ENCODE measurements at regions not wholly inside any gene's neighbourhood (a gene's known extent, or its start where the extent isn't known, plus 50 kb on each side); places are given as distances from the start of the nearest gene placed in this dataset.

- TF ChIP-seq, protein P1, sequence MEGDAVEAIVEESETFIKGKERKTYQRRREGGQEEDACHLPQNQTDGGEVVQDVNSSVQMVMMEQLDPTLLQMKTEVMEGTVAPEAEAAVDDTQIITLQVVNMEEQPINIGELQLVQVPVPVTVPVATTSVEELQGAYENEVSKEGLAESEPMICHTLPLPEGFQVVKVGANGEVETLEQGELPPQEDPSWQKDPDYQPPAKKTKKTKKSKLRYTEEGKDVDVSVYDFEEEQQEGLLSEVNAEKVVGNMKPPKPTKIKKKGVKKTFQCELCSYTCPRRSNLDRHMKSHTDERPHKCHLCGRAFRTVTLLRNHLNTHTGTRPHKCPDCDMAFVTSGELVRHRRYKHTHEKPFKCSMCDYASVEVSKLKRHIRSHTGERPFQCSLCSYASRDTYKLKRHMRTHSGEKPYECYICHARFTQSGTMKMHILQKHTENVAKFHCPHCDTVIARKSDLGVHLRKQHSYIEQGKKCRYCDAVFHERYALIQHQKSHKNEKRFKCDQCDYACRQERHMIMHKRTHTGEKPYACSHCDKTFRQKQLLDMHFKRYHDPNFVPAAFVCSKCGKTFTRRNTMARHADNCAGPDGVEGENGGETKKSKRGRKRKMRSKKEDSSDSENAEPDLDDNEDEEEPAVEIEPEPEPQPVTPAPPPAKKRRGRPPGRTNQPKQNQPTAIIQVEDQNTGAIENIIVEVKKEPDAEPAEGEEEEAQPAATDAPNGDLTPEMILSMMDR (IDR thresholded peaks at IDR 0.05) = no peak
- TF ChIP-seq POLR2A (IDR thresholded peaks at IDR 0.05) (no peak), EP300 (IDR thresholded peaks at IDR 0.05) (no peak)
- Histone ChIP-seq H3K27me3 (no peaks in the 10 kb centered on the region), H3K4me3 (no peak overlapping the region), H3K9me3 (no peaks in the 10 kb centered on the region), H3K4me1 (peaks cover 0 to 16% (median 0%) of the 10 kb centered on the region in 4 donors), H3K27ac (no peak overlapping the region), H3K36me3 (no peaks in the 10 kb centered on the region)
- no peak for DNase-seq (ENCODE audit: low spot score in 2 of 2)
- whole genome bisulfite sequencing, 2 donors = 88 to 90% methylated on average over 3 of the region's 3 CpGs
These were observed 51.0 kb upstream of the TNC start for GRCh38 chr9:115169003-115169402.

DNA sequence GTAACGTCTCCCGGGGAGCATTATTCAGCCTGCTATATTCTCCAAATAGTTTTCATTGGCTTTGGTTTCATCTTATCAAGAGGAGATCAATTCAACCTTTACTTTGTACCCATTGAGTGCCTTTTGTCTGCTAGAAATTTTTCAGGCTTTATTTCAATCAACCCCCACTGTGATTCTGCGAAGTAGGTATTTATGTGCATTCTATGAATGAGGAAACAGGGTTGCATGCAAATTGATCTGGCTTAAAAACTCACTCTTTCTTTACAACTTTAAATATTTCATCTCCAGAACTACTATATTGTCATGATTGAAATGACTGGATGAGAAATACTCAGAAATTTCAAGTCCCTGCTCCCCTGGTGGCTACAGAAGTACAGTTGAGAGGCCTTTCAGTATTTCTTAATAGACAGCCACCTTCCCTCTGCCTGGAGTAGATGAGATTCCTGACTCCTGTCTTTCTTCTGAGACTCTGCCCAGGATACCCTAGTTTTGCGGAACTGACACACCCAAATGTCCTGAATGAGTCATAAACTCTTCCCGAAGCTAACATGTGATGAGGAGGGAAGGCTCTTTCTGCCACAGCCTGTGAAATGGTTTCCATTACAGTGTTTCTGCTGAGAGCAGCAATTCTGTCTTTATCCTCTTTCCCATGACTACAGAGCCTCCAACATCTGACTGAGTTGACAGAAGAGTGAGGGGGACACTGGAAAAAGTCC, 52.6 kb upstream of the TNC start:
- no peaks in the 10 kb centered on the region for H3K9me3 ChIP-seq
- H3K36me3 ChIP-seq = no peaks in the 10 kb centered on the region
- no peak for DNase-seq (ENCODE audit: low spot score in 2 of 2)
- H3K27ac ChIP-seq = no peak overlapping the region
- TF ChIP-seq, protein P1 (IDR thresholded peaks at IDR 0.05) = no peak
- TF ChIP-seq EP300 (IDR thresholded peaks at IDR 0.05) = peak in 1 of 2 donors; percentile 62
- H3K4me3 ChIP-seq = no peak overlapping the region
- H3K27me3 ChIP-seq = no peaks in the 10 kb centered on the region
- WGBS, 2 donors = 65 to 70% methylated on average over 5 of the region's 5 CpGs
- H3K4me1 ChIP-seq = peaks cover 0 to 8% (median 0%) of the 10 kb centered on the region in 4 donors

DNA sequence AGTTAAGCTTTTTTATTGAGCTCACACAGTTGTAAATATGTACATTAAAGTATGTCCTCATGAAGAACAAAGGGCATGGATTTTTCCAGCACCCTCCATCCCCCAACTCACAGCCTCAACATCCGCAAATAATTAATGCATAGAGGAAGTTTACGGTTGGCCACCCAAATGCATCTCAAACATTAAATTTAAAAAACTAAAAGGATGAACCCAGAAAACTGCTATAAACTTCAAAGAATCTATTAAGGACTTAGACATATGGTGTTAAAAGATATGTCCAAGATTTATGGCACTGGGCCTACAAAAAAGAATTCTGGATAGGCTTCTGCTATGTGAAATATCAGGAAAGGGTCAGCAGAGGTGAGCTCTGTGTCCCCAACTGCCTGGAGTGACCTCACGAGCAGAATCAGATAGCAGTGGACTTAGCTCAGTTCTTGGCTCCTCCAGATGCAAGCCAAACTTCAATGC, 54.0 kb upstream of the TNC start:
- no peak overlapping the region for H3K27ac ChIP-seq
- no peak for TF ChIP-seq POLR2A (IDR thresholded peaks at IDR 0.05)
- TF ChIP-seq EP300 (IDR thresholded peaks at IDR 0.05) = no peak
- TF ChIP-seq, protein P1 (IDR thresholded peaks at IDR 0.05) = no peak
- WGBS, 2 donors = 68 to 78% methylated on average over 3 of the region's 3 CpGs
- H3K4me3 ChIP-seq = no peak overlapping the region
- no peaks in the 10 kb centered on the region for H3K36me3 ChIP-seq
- DNase-seq (ENCODE audit: low spot score in 2 of 2) = no peak
- H3K4me1 ChIP-seq = peaks cover 0 to 8% (median 0%) of the 10 kb centered on the region in 4 donors
- H3K9me3 ChIP-seq = no peaks in the 10 kb centered on the region
- H3K27me3 ChIP-seq = no peaks in the 10 kb centered on the region

DNA sequence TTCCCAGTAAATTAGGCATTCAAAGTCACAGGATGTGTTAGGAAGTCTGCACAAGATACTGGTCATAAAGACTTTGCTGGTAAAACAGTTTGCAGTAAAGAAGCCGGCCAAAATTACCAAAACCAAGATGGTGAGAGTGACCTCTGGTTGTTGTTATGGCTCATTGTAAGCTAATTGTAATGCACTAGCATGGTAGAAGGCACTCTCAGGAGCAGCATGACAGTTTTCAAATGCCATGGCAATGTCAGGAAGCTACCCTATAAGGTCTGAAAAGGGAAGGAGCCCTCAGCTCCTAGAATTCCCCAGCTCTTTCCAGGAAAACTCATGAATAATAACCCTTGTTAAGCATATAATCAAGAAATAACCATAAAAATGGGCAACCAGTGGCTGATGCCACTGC, 64.3 kb upstream of the TNC start:
- Histone ChIP-seq H3K4me1 (no peaks in the 10 kb centered on the region), H3K27me3 (no peaks in the 10 kb centered on the region), H3K9me3 (no peaks in the 10 kb centered on the region), H3K36me3 (no peaks in the 10 kb centered on the region), H3K27ac (no peak overlapping the region), H3K4me3 (no peak overlapping the region)
- TF ChIP-seq POLR2A (IDR thresholded peaks at IDR 0.05) (no peak), EP300 (IDR thresholded peaks at IDR 0.05) (no peak)
- TF ChIP-seq, protein P1 (IDR thresholded peaks at IDR 0.05) = no peak
- WGBS, 2 donors = 74 to 79% methylated on average over 1 of the region's 1 CpG
- no peak for DNase-seq (ENCODE audit: low spot score in 2 of 2)

GRCh38 chr9:115183436-115183835, 65.5 kb upstream of the TNC start:
- no peak for TF ChIP-seq POLR2A (IDR thresholded peaks at IDR 0.05)
- no peak for TF ChIP-seq EP300 (IDR thresholded peaks at IDR 0.05)
- TF ChIP-seq, protein P1 (IDR thresholded peaks at IDR 0.05) = no peak
- H3K27ac ChIP-seq = no peak overlapping the region
- H3K9me3 ChIP-seq = no peaks in the 10 kb centered on the region
- H3K4me3 ChIP-seq = no peak overlapping the region
- no peaks in the 10 kb centered on the region for H3K36me3 ChIP-seq
- no peak for DNase-seq (ENCODE audit: low spot score in 2 of 2)
- H3K4me1 ChIP-seq = no peaks in the 10 kb centered on the region
- H3K27me3 ChIP-seq = no peaks in the 10 kb centered on the region

All from tibial nerve (tissue), 4 donors.